ENCODE measurements at regions not wholly inside any gene's neighbourhood (a gene's known extent, or its start where the extent isn't known, plus 50 kb on each side); places are given as distances from the start of the nearest gene placed in this dataset.
"Not testable (repeated sequence)": the region's sequence is repeated elsewhere in the genome, so short reads cannot be mapped to it uniquely, and the experiment has no call there.

DNA sequence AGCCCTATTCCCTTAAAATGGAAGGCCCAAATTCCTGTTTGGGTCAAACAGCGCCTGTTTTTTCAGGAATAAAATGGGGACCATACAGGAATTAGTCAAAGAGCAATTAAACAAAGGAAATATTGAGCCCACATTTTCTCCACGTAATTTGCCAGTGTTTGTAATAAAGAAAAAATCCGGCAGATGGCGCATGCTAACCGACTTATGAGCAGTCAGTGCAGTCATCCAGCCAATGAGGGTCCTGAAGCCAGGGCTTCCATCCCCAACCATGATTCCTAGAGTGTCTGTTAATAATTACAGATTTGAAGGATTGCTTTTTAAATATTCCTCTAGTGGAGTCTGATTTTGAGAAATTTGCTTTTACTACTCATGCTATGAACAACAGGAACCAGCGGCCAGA is 103.7 kb downstream of the HSFY2 start:
- TF ChIP-seq, protein P1, sequence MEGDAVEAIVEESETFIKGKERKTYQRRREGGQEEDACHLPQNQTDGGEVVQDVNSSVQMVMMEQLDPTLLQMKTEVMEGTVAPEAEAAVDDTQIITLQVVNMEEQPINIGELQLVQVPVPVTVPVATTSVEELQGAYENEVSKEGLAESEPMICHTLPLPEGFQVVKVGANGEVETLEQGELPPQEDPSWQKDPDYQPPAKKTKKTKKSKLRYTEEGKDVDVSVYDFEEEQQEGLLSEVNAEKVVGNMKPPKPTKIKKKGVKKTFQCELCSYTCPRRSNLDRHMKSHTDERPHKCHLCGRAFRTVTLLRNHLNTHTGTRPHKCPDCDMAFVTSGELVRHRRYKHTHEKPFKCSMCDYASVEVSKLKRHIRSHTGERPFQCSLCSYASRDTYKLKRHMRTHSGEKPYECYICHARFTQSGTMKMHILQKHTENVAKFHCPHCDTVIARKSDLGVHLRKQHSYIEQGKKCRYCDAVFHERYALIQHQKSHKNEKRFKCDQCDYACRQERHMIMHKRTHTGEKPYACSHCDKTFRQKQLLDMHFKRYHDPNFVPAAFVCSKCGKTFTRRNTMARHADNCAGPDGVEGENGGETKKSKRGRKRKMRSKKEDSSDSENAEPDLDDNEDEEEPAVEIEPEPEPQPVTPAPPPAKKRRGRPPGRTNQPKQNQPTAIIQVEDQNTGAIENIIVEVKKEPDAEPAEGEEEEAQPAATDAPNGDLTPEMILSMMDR (IDR thresholded peaks at IDR 0.05; ENCODE audit: low read depth, low read length): no peak
- Histone ChIP-seq H3K27ac (no peak overlapping the region), H3K9me3 (ENCODE audit: low read depth) (no peaks in the 10 kb centered on the region), H3K4me3 (no peak overlapping the region), H3K36me3 (no peaks in the 10 kb centered on the region), H3K27me3 (no peaks in the 10 kb centered on the region), H3K4me1 (ENCODE audit: low read depth) (no peaks in the 10 kb centered on the region)
- peak in 1 of 2 donors; percentile 1 for DNase-seq (ENCODE audit: low read depth in 1 of 2, low spot score in 1 of 2)

DNA sequence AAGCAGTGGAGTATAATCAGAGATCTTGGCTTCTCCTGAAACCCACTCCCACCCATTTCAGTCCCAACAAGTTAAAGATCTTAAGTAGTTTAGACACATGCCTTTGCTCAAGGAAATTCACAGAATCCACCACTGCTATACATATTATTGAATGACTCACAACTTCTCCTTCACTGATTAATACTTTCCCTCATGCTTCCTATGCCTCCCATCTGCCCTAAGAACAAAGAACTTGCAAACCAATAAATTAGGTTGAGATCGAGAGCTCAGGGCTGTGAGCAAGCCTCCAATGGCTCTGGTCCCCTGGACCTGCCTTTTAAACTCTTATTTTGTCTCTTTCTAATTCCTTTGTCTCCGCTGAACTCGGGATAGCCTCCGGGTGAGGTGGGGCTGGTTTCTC is 101.6 kb downstream of the HSFY2 start:
- no peak overlapping the region for H3K4me3 ChIP-seq
- no peaks in the 10 kb centered on the region for H3K27me3 ChIP-seq
- no peak for DNase-seq (ENCODE audit: low read depth in 1 of 2, low spot score in 1 of 2)
- H3K36me3 ChIP-seq: no peaks in the 10 kb centered on the region
- TF ChIP-seq, protein P1 (IDR thresholded peaks at IDR 0.05; ENCODE audit: low read depth, low read length): no peak
- no peak overlapping the region for H3K27ac ChIP-seq
- H3K4me1 ChIP-seq (ENCODE audit: low read depth): no peaks in the 10 kb centered on the region
- no peaks in the 10 kb centered on the region for H3K9me3 ChIP-seq (ENCODE audit: low read depth)

DNA sequence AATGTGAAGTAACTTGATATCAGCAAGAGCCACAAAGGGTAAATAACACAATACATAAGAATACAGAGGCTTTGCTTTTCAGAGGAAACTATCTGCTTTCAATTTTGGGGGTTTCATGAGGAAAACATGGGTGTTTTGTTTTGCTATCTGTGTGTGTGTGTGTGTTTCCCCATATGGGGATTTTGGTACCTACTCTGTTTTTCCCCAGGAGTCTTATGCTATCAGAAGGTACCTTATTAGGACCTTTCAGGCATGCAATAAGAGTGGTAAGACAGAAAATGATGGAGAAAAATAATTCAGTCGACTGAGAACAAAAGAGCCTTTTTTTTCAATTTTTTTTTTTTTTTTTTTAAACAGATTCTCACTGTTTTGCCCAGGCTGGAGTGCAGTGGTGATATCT is 87.5 kb downstream of the HSFY2 start:
- H3K4me3 ChIP-seq; H3K4me1 ChIP-seq (ENCODE audit: low read depth); DNase-seq (ENCODE audit: low read depth in 1 of 2, low spot score in 1 of 2); H3K36me3 ChIP-seq; H3K27me3 ChIP-seq; H3K27ac ChIP-seq; H3K9me3 ChIP-seq (ENCODE audit: low read depth): not testable (repeated sequence)

DNA sequence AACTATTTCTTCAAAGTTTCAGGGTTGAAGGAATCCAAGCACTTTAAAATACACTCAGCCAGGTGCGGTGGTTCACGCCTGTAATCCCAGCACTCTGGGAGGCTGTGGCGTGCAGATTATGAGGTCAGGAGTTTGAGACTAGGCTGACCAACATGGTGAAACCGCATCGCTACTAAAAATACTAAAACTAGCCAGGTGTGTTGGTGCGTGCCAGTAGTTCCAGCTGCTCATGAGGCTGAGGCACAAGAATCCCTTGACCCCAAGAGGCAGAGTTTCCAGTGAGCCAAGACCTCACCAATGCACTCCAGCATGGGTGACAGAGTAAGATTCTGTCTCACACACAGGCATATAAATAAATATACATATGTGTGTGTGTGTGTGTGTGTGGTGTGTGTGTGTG is 85.2 kb downstream of the HSFY2 start:
- DNase-seq (ENCODE audit: low read depth in 1 of 2, low spot score in 1 of 2); H3K4me1 ChIP-seq (ENCODE audit: low read depth); H3K4me3 ChIP-seq; H3K27ac ChIP-seq; H3K36me3 ChIP-seq; H3K9me3 ChIP-seq (ENCODE audit: low read depth); H3K27me3 ChIP-seq: not testable (repeated sequence)

DNA sequence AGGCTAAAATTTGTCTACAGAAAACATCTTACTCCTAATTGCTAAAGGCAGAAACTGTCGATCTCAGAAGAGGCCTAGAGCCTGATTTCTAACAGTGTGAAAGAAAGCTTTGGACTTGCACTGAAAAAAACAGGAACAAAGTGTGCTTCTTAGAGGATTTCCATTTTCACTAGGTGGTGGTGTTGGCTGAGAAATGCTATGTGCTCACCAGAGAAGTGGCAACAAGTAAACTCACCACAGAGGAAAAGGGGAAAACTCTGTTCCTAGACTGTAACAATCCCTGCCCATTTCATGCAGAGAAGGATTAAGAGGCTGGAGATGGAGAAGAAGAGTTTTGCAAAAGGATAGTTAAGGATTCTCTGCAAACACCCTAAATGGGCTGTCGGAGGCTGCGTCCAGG is 84.1 kb downstream of the HSFY2 start:
- H3K36me3 ChIP-seq; H3K4me1 ChIP-seq (ENCODE audit: low read depth); H3K4me3 ChIP-seq; H3K27me3 ChIP-seq; H3K27ac ChIP-seq; H3K9me3 ChIP-seq (ENCODE audit: low read depth); DNase-seq (ENCODE audit: low read depth in 1 of 2, low spot score in 1 of 2): not testable (repeated sequence)

DNA sequence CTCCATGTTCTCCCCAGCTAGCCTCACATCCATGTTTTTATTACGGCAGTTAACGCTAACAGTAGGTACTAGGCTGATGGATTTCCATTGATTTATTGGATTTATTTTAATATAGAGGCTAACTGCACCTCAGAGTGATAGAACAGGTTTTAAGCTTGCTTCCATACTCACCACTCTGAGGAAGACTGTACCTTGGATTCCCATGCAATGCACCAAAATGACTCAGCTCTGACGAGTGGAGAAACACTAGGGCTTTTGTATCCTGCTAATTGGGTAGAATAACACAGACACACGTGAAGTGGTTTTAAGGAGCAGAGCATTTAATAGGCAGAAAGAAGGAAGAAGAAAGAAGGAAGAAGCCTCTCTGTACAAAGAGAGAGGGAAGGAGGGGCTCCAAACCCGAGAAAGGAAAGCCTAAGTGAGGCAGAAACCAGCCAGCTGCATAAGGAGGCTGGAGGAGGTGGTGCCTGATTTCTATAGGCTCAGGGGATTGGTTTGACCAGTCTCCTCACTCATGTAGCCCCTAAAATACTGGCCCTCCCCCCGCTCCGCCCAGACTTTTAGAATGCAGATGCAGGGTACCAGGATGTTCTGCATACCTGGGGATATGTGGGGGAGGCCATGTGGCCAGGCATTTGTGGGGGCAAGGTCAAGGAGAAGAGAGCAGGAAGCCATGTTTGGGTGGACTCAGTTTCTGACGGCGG is 83.5 kb downstream of the HSFY2 start:
- not testable (repeated sequence) for H3K4me3 ChIP-seq; H3K27me3 ChIP-seq; DNase-seq (ENCODE audit: low read depth in 1 of 2, low spot score in 1 of 2); H3K27ac ChIP-seq; H3K9me3 ChIP-seq (ENCODE audit: low read depth); H3K36me3 ChIP-seq; H3K4me1 ChIP-seq (ENCODE audit: low read depth)

DNA sequence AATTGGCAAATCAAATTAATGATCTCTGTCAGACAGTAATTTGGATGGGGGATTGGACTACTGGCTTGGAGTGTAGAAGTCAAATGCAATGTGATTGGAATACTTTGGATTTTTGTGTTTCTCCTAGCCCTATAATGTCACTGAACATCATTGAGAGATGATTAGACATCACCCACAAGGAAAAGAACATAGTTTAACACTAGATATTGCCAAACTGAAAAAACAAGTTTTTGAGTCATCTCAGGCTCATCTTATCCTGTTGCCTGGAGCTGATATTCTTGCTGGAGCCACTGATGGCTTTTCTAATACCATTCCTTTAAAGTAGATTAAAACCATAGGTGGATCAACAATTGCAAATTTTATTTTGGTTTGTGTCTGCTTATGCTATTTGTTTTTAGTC is 76.7 kb downstream of the HSFY2 start:
- not testable (repeated sequence) for H3K27me3 ChIP-seq; DNase-seq (ENCODE audit: low read depth in 1 of 2, low spot score in 1 of 2); H3K36me3 ChIP-seq; H3K4me3 ChIP-seq; H3K27ac ChIP-seq; H3K9me3 ChIP-seq (ENCODE audit: low read depth); H3K4me1 ChIP-seq (ENCODE audit: low read depth)

DNA sequence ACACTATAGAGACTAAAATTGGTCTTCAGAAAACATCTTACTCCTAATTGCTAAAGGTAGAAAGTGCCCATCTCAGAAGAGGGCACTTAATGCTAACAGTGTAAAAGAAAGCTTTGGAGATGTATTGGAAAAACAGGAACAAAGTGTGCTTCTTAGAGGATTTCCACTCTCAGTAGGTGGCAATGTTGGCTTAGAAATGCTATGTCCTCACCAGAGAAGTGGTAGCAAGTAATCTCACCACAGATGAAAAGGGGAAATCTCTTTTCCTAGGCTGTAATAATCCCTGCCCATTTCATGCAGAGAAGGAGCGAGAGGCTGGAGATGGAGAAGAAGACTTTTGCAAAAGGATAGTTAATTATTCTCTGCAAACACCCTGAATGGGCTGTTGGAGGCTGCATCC is 69.3 kb downstream of the HSFY2 start:
- not testable (repeated sequence) for H3K9me3 ChIP-seq (ENCODE audit: low read depth); H3K4me3 ChIP-seq; H3K4me1 ChIP-seq (ENCODE audit: low read depth); H3K36me3 ChIP-seq; H3K27me3 ChIP-seq; DNase-seq (ENCODE audit: low read depth in 1 of 2, low spot score in 1 of 2); H3K27ac ChIP-seq

DNA sequence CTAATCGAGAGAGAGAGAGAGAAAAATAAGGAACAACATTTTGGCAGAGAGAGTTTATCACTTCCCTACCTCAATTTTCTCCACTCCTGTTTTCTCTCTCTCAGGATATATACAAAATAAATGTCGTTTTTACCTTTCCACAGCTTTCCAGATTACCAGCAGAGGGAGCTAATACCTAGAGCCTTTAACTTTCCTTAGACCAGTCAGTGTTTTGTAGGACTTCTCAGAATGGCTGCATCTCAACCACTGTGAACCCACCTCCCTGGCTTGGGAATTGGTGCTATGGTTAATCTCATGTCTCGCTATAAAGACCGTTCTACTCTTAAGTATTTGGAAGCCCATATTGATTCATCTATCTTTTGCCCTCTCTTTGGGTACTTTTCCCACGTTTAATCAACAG is 61.8 kb downstream of the HSFY2 start:
- H3K9me3 ChIP-seq (ENCODE audit: low read depth); H3K4me1 ChIP-seq (ENCODE audit: low read depth); DNase-seq (ENCODE audit: low read depth in 1 of 2, low spot score in 1 of 2); H3K27ac ChIP-seq; H3K36me3 ChIP-seq; H3K27me3 ChIP-seq; H3K4me3 ChIP-seq: not testable (repeated sequence)

DNA sequence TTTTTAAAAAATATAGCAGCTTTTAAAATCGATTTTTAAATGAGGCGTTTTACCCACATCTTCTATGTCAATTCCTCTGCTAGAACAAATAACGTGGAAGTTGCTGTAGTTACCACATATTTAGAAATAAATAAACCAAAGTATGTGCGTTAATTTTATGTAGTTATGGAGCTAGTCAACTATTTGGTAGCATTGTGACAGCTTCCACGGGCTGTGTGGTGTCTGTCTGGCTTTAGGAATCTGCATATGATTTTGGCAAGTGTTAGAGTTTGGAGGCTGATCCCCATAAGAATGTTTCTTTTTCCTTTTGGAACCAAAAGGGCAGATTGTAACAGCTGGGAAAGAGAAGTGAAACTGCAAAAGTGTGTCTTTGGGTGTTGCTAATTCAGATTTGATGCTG is 59.8 kb downstream of the HSFY2 start:
- not testable (repeated sequence) for H3K4me1 ChIP-seq (ENCODE audit: low read depth); H3K4me3 ChIP-seq; DNase-seq (ENCODE audit: low read depth in 1 of 2, low spot score in 1 of 2); H3K27ac ChIP-seq; H3K36me3 ChIP-seq; H3K9me3 ChIP-seq (ENCODE audit: low read depth); H3K27me3 ChIP-seq

DNA sequence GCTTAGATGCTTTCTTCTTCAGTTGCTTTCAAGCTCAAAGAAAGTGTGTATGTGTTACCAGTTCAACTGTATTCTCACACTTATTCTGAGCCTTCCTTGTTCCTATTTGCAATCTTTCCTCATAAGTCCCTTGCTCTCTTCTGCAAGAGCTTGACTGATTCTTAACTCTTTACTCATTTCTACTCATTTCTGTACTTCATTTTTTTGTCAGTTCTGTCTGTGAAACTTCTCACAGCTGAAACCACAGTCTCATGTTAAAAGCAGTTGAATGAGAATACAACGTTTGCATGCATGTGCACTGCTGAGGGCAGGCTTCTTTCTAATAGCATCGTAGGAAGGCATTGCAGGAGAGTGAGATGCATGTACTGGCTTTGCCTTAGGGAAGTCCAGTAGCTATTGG is 54.8 kb downstream of the HSFY2 start:
- not testable (repeated sequence) for DNase-seq (ENCODE audit: low read depth in 1 of 2, low spot score in 1 of 2); H3K27ac ChIP-seq; H3K36me3 ChIP-seq; H3K4me1 ChIP-seq (ENCODE audit: low read depth); H3K4me3 ChIP-seq; H3K27me3 ChIP-seq; H3K9me3 ChIP-seq (ENCODE audit: low read depth)

DNA sequence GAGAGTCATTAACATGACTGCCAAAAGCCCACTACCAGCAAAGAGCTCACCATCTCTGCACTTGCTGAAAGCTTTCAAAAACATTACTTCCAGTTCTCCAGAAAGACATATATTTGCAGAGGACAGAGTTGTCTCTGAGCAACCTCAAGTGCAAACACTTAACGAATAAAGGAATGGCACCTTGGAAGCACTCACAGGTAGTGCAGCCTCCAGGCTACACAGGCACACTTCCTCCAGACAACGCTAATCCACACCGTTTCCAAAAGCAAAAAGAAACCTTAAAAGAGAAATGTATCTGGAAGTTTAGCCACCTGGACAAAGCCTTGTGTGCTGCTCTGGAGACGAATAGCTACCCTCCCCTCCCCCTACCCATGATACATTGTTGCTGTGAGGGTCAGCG is 53.1 kb downstream of the HSFY2 start:
- H3K36me3 ChIP-seq; H3K4me3 ChIP-seq; H3K27me3 ChIP-seq; H3K27ac ChIP-seq; H3K9me3 ChIP-seq (ENCODE audit: low read depth); H3K4me1 ChIP-seq (ENCODE audit: low read depth); DNase-seq (ENCODE audit: low read depth in 1 of 2, low spot score in 1 of 2): not testable (repeated sequence)
